LHCN-M2 (cell line): ENCODE measurements at regions not wholly inside any gene's neighbourhood (a gene's known extent, or its start where the extent isn't known, plus 50 kb on each side); places are given as distances from the start of the nearest gene placed in this dataset.
"Not testable (repeated sequence)": the region's sequence is repeated elsewhere in the genome, so short reads cannot be mapped to it uniquely, and the experiment has no call there.

Source experiments
- DNase-seq: peaks from one replicate; pipeline ENCODE4 v3.0.0-alpha.2; 2012; ENCODE audit warnings: low read depth

DNA sequence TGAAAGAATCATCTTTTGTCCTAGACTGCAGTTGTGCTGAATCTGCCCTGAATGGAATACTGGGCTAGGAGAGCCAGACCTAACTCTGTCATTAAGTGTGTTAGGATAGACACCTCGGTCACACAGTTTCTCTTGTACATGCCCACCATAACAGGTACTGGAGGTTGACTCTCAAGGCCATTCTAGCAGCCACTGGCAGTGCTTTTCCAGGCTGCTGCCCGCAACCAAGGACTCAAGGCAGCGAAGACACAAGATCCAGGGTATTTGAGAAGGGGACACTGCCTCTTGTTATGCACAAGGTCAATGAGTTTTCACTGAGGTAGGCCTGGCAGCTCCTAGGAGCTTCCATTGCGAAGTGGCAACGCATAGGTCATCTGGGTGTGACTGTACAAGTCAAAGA lies 70.6 kb upstream of the ZNF746 start:
- DNase-seq = no peak

- no peak for DNase-seq
Observed at GRCh38 chr7:149566103-149566502, 68.5 kb upstream of the ZNF746 start.

- DNase-seq = no peak
Observed at GRCh38 chr7:149565096-149565382, 67.4 kb upstream of the ZNF746 start.

DNA sequence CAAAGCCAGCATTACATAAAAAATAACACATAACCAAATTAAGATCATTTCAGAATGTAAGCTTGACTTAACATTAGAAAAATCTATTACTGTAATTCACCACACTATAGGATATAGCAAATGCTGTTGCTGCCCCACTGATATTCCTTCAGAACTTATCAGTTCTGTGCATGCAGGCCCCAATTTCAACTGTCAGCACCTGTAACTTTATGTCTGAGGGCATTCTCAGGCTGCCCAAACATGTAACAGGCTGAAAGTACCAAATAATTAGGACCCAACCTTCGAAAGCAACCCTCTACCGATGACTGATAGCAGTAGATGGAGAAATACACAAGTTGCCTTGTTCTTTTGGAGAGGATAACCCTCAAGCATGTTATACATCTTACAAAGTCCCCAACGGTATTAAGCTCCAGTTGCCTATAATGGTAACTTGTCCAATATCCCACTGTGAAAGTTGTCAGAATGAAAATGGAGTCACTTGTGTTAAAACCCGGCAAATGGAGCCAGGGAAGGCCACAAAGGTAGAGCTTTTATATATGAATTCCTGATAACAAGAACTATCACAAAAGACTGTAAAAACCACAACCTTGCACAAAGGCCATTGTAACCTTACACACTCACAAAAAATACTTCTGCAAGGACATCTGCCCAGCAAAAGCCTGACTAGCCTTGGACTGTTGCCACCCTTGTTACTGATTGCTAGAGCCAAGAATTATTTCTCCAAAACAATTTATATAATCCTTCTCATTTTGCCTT lies 66.9 kb upstream of the ZNF746 start:
- DNase-seq = no peak

- peak; percentile 50 for DNase-seq
Observed at GRCh38 chr7:149562602-149563001, 65.0 kb upstream of the ZNF746 start.

GRCh38 chr7:149561072-149561471 lies 63.5 kb upstream of the ZNF746 start:
- DNase-seq = no peak

- peak; percentile 90 for DNase-seq
Observed at GRCh38 chr7:149559711-149560110, 62.1 kb upstream of the ZNF746 start.

DNA sequence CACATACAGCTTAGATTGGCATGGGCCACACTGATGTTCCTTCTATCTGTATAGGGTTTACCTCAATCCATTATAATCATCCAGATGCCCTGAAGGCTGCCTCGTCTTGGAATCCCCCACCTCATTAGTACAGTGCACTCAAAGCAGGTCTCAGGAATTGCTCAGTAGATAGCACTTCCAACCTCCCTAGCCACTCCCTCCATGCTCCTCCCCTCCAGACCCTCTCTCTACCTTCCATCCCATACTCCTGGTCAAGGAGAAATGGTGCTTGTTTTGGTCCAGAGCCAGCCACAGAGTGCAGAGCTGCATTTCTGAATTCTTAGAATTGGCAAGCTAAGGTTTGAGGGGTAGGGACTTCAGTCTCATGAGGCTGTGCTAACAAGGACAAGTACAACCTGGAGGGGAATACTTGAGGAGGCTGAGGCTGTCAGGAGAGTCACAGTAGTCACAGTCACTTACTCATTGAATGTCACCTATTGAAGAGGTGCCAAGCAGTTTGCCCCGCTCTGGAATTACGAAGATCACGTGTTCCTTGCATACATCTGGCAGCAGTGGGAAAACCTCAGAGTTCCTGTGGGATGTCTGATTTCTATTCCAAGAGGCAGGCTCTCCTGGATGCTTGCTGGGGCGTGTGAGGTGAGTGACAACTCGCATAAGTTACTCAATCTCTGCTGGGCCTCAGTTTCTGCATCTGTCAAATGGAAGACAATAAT lies 60.7 kb upstream of the ZNF746 start:
- peak; percentile 82 for DNase-seq

- DNase-seq = not testable (repeated sequence)
Observed at GRCh38 chr7:149556525-149556924, 58.9 kb upstream of the ZNF746 start.

DNA sequence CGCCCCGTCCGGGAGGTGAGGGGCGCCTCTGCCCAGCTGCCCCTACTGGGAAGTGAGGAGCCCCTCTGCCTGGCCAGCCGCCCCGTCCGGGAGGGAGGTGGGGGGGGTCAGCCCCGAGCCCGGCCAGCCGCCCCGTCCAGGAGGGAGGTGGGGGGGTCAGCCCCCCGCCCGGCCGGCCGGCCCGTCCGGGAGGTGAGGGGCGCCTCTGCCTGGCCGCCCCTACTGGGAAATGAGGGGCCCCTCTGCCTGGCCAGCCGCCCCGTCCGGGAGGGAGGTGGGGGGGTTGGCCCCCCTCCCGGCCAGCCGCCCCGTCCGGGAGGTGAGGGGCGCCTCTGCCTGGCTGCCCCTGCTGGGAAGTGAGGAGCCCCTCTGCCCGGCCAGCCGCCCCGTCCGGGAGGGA lies 57.2 kb upstream of the ZNF746 start:
- not testable (repeated sequence) for DNase-seq

DNA sequence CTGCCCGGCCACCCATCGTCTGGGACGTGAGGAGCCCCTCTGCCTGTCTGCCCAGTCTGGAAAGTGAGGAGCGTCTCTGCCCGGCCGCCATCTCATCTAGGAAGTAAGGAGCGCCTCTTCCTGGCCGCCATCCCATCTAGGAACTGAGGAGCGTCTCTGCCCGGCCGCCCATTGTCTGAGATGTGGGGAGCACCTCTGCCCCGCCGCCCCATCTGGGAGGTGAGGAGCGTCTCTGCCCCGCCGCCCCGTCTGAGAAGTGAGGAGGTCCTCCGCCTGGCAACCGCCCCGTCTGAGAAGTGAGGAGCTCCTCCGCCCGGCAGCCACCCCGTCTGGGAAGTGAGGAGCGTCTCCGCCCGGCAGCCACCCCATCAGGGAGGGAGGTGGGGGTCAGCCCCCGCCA lies 56.4 kb upstream of the ZNF746 start:
- DNase-seq = not testable (repeated sequence)

- no peak for DNase-seq
Observed at GRCh38 chr7:149552799-149553198, 55.2 kb upstream of the ZNF746 start.
